ENCODE measurements at regions not wholly inside any gene's neighbourhood (a gene's known extent, or its start where the extent isn't known, plus 50 kb on each side); places are given as distances from the start of the nearest gene placed in this dataset.

DNA sequence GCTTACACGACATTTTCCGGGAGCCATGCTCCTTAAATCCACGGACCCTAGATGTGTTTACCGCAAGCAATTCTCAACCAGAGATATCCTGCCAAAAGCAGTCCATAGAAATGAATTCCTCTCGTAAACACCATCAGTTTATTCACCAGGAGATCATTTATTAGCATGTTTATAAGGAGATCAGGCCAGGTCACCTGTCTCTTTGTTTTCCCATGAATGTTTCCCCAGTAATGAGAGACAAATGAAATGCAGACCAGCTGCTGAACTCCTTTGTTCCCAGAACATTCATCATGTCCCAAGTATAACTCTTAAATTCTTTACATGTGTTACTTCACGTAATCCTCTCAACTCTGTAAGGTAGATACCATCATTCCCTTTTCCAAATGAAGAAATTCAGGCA lies 137.1 kb downstream of the DDX53 start:
- no peak for DNase-seq (ENCODE audit: low read depth)
- TF ChIP-seq, protein P1, sequence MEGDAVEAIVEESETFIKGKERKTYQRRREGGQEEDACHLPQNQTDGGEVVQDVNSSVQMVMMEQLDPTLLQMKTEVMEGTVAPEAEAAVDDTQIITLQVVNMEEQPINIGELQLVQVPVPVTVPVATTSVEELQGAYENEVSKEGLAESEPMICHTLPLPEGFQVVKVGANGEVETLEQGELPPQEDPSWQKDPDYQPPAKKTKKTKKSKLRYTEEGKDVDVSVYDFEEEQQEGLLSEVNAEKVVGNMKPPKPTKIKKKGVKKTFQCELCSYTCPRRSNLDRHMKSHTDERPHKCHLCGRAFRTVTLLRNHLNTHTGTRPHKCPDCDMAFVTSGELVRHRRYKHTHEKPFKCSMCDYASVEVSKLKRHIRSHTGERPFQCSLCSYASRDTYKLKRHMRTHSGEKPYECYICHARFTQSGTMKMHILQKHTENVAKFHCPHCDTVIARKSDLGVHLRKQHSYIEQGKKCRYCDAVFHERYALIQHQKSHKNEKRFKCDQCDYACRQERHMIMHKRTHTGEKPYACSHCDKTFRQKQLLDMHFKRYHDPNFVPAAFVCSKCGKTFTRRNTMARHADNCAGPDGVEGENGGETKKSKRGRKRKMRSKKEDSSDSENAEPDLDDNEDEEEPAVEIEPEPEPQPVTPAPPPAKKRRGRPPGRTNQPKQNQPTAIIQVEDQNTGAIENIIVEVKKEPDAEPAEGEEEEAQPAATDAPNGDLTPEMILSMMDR (IDR thresholded peaks at IDR 0.05; ENCODE audit: insufficient read depth, low read length), result no peak
- H3K4me3 ChIP-seq (ENCODE audit: low read depth, low read length), result no peak overlapping the region

DNA sequence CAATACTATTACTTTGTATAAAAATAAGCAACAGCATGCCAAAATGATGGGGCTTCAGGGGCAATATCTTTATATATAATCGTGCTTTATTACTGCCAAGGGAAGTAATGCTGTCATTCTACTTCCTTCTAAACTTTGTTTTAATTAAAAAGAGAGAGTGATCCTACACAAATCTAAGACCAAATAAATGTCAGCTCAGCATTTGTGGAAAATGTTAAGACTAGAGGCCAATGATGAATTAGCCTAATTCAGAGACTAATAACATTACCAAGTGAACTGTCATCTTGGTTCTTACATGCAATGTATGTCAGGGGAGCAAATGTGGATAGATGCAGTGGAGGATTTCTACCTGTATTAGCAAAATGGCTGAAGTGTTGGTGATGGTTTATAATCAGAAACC lies 166.4 kb upstream of the PTCHD1 start:
- TF ChIP-seq, protein P1 (IDR thresholded peaks at IDR 0.05; ENCODE audit: insufficient read depth, low read length), result no peak
- no peak for DNase-seq (ENCODE audit: low read depth)
- H3K4me3 ChIP-seq (ENCODE audit: low read depth, low read length), result no peak overlapping the region

DNA sequence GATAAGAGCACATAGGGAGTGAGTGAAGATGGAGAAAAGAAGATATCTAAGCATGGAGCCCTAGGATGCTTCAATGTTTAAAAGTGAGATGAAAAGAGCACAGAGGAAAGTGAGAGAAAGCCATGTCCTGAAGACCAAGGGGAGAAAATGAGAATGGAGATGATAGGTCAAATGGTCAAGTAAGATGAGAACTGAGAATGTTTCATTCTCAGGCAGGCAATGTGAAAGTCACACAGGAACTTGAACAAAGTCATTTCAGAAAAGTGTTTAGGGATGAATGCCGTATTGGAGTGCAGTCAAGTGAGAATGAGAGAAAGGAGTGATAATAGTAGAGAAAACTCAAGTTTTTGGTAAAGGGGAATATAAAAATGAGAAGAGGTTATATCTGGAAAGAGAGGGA lies 148.7 kb upstream of the PTCHD1 start:
- TF ChIP-seq, protein P1 (IDR thresholded peaks at IDR 0.05; ENCODE audit: insufficient read depth, low read length), result no peak
- H3K4me3 ChIP-seq (ENCODE audit: low read depth, low read length), result no peak overlapping the region
- DNase-seq (ENCODE audit: low read depth), result no peak

DNA sequence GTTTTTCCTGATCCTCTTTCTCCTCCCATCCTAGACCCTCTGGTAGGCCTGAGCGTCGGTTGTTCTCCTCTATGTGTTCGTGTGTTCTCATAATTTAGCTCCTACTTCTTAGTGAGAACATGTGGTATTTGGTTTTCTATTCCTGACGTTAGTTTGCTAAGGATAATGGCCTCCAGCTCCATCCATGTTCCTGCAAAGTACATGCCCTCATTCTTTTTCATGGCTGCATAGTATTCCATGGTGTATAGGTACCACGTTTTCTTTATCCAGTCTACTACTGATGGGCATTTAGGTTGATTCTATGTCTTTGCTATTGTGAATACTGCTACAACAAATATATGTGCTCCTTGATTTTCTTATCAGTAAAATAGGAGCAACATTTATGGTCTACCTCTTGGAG lies 146.8 kb upstream of the PTCHD1 start:
- DNase-seq (ENCODE audit: low read depth), result no peak
- H3K4me3 ChIP-seq (ENCODE audit: low read depth, low read length), result no peak overlapping the region
- TF ChIP-seq, protein P1 (IDR thresholded peaks at IDR 0.05; ENCODE audit: insufficient read depth, low read length), result no peak

DNA sequence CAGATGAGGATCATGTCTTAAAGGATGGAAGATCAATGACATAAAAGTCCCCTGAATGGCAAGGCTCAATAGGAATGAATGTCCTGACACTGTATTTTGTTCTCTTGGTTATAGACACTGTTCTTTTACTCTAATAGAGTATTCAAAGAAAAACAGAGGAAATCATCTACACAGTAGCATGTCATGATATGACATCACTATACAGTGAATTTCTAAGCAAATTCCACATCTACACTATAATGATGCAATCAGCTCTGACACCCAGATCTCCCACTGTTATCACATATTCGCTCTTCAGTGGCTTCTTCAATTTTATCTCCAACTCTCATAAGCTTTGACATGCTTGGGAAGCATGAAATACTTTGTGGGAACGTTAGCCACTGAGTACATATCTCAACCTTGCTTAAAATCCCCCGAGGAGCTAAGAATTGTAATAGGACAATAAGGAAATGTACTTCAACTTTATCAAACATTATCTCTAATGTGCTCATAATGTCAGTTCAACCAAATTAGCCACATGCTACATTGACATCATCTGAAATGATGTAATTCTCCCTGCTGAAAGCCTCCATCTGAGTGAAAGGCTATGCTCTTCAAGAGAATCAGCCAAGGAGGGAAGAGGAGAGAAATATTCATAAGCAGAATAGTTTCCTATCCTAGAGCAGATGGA lies 139.6 kb upstream of the PTCHD1 start:
- H3K4me3 ChIP-seq (ENCODE audit: low read depth, low read length), result no peak overlapping the region
- TF ChIP-seq, protein P1 (IDR thresholded peaks at IDR 0.05; ENCODE audit: insufficient read depth, low read length), result no peak
- no peak for DNase-seq (ENCODE audit: low read depth)

DNA sequence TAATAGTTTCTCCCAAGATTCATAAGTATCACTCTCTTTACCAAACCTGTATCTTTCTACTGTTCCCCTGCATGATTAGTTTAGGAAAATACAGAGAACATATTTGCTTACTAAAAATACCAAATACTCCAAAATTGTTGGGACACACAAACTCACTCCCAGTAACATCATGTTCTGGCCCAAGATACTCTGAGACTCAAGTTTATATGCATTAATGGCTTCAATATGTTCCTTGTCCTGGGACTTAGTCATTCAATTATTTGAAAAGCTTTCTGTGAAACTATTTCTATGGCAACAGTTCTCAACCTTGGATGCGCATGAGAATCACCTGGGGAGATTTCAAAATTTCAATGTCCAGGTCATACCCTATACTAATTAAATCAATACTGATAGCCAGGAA lies 138.9 kb upstream of the PTCHD1 start:
- DNase-seq (ENCODE audit: low read depth), result no peak
- TF ChIP-seq, protein P1 (IDR thresholded peaks at IDR 0.05; ENCODE audit: insufficient read depth, low read length), result no peak

DNA sequence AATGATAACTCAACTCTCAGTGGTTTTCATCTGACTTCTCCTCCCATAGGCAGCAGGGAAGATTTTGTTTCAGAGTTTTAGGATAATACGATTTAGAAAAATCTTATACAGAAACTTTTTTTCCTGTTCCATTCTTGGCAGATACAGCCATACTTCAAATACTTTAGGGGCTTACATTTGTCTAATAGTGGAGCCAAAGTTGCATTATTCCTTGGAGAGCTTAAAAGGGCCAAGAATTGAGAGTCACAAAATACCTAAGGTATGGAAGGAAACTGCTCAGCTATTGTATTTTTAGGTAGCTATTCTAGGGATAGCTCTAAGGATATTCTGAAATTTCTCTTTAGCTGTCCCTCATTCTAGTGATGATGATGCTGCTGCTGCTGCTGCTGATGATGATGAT lies 132.9 kb upstream of the PTCHD1 start:
- no peak for DNase-seq (ENCODE audit: low read depth)
- H3K4me3 ChIP-seq (ENCODE audit: low read depth, low read length), result no peak overlapping the region
- TF ChIP-seq, protein P1 (IDR thresholded peaks at IDR 0.05; ENCODE audit: insufficient read depth, low read length), result no peak

More for the DNA sequence above, 138.9 kb upstream of the PTCHD1 start:
- no peak overlapping the region for H3K4me3 ChIP-seq (ENCODE audit: low read depth, low read length)
